GM23248 (cell line): ENCODE measurements at regions not wholly inside any gene's neighbourhood (a gene's known extent, or its start where the extent isn't known, plus 50 kb on each side); places are given as distances from the start of the nearest gene placed in this dataset.

Source experiments
- DNase-seq: peaks from one replicate; pipeline ENCODE4 v3.0.0-alpha.2; 2015
- H2AFZ ChIP-seq: fragments of 200-600 bp; sonication (generic); 2 replicates; pipeline ENCODE4 v1.6.1; 2016; ENCODE audit warnings: antibody characterized with exemption
- H3F3A ChIP-seq: fragments of 200-600 bp; sonication (generic); 2 replicates; pipeline ENCODE4 v1.6.1; 2016; ENCODE audit warnings: mild to moderate bottlenecking, antibody characterized with exemption, mixed run types; ENCODE audit not compliant: insufficient read depth
- H3K27ac ChIP-seq: fragments of 200-600 bp; sonication (generic); 2 replicates; pipeline ENCODE4 v1.5.1; 2016; ENCODE audit warnings: mild to moderate bottlenecking
- H3K27me3 ChIP-seq: fragments of 200-600 bp; sonication (generic); replicated peaks from 2 replicates; pipeline ENCODE4 v1.6.1; 2016; ENCODE audit warnings: mild to moderate bottlenecking; ENCODE audit not compliant: insufficient read depth
- H3K36me3 ChIP-seq: fragments of 200-600 bp; sonication (generic); 2 replicates; pipeline ENCODE4 v1.6.1; 2016; ENCODE audit warnings: low read depth, mild to moderate bottlenecking
- H3K4me1 ChIP-seq: fragments of 200-600 bp; sonication (generic); 2 replicates; pipeline ENCODE4 v1.6.1; 2016; ENCODE audit warnings: mild to moderate bottlenecking; ENCODE audit not compliant: insufficient read depth
- H3K4me2 ChIP-seq: fragments of 200-600 bp; sonication (generic); one replicate; pipeline ENCODE4 v1.6.1; 2016; ENCODE audit warnings: mild to moderate bottlenecking; ENCODE audit not compliant: unreplicated experiment
- H3K4me3 ChIP-seq: fragments of 200-600 bp; sonication (generic); 2 replicates; pipeline ENCODE4 v1.5.1; 2016; ENCODE audit warnings: mild to moderate bottlenecking
- H3K79me2 ChIP-seq: fragments of 200-600 bp; sonication (generic); 2 replicates; pipeline ENCODE4 v1.6.1; 2016; ENCODE audit warnings: mild to moderate bottlenecking; ENCODE audit not compliant: insufficient read depth
- H3K9ac ChIP-seq: fragments of 200-600 bp; sonication (generic); 2 replicates; pipeline ENCODE4 v1.6.1; 2016; ENCODE audit warnings: mild to moderate bottlenecking
- H3K9me2 ChIP-seq: fragments of 200-600 bp; sonication (generic); 2 replicates; pipeline ENCODE4 v1.6.1; 2016; ENCODE audit warnings: mixed run types, mild to moderate bottlenecking, moderate library complexity; ENCODE audit not compliant: insufficient read depth
- H3K9me3 ChIP-seq: fragments of 200-600 bp; sonication (generic); one replicate; pipeline ENCODE4 v1.6.1; 2017; ENCODE audit warnings: low read depth
- H4K20me1 ChIP-seq: fragments of 200-600 bp; sonication (generic); 2 replicates; pipeline ENCODE4 v1.6.0; 2016; ENCODE audit not compliant: insufficient read depth
- EZH2 ChIP-seq: fragments of 200-600 bp; sonication (generic); IDR thresholded peaks from 2 replicates; pipeline ENCODE4 v1.6.1; 2018; ENCODE audit warnings: antibody characterized with exemption, mild to moderate bottlenecking; ENCODE audit not compliant: insufficient read depth, poor library complexity, severe bottlenecking
- EZH2phosphoT487 ChIP-seq: fragments of 200-600 bp; sonication (generic); IDR thresholded peaks from 2 replicates; pipeline ENCODE4 v1.6.1; 2018; ENCODE audit warnings: antibody characterized with exemption, moderate library complexity, mild to moderate bottlenecking, low read depth; ENCODE audit not compliant: insufficient read depth
- WGBS, 2 experiments: methylation state at CpG; one replicate each; pipeline ENCODE4 v1.1.6; 2015 to 2017; ENCODE audit warnings: low lambda C conversion rate in 2 of 2, low coverage in 1 of 2; ENCODE audit errors: missing lambda C conversion rate in 2 of 2; 5-methylcytosine and 5-hydroxymethylcytosine counted together
- in situ Hi-C: fragments of 300-500 bp; cut with MboI; formaldehyde crosslinking; loops from 2 replicates; pipeline ENCODE4 v1.15.0; 2020

DNA sequence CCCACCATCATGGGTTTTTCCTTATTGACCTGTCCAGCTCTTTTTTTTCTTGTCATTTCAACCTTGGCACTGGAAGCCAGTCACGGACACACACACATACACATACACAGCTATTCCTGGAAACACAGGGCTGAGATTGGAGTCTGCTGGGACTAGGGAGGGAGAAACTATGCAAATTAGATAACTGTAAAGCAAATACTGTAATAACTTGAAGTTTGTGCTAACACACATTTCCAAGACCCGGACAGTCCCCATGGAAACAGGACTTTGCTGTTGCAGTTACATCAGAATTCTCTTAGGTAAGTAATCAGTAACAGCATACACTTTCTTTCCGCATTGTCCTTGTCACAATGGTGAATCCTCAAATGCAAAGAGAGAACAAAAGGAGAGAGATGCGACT lies 304.4 kb downstream of the KBTBD8 start:
- Histone ChIP-seq H3K9me2 (no peaks in the 10 kb centered on the region), H3F3A (no peaks in the 10 kb centered on the region), H3K4me1 (no peaks in the 10 kb centered on the region), H3K9ac (no peak overlapping the region), H3K9me3 (no peaks in the 10 kb centered on the region), H3K27ac (no peak overlapping the region), H3K4me3 (no peak overlapping the region), H2AFZ (no peak overlapping the region), H3K79me2 (no peaks in the 10 kb centered on the region), H4K20me1 (no peaks in the 10 kb centered on the region), H3K27me3 (no peaks in the 10 kb centered on the region), H3K36me3 (no peaks in the 10 kb centered on the region), H3K4me2 (no peak overlapping the region)
- 36 to 43% methylated on average over 4 of the region's 4 CpGs for WGBS, 2 experiments
- DNase-seq = no peak
- TF ChIP-seq EZH2 (no peak), EZH2phosphoT487 (no peak)
- in situ Hi-C loops = no loop called here

DNA sequence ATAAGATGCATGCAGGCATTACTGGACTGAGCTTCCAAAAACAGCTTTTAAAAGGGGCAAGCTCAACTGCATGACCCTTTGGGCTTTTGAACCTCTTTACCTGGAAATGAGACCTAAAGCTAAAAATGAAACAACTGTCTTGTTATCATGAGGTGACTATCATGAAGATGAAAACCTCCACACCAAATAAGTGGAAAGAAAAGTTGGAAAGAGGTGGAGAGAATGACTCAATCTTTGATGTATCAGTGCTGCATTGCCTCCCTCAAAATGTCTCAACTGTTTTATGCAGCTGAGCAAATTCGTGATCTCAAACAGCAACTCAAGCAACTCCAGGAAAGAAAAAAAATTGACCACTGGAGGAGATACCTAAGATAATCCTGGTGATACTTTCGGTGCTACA lies 307.1 kb downstream of the KBTBD8 start:
- Histone ChIP-seq H3K4me3 (no peak overlapping the region), H3F3A (no peaks in the 10 kb centered on the region), H3K27me3 (no peaks in the 10 kb centered on the region), H3K4me1 (no peaks in the 10 kb centered on the region), H3K9ac (no peak overlapping the region), H3K4me2 (no peak overlapping the region), H3K9me2 (no peaks in the 10 kb centered on the region), H3K27ac (no peak overlapping the region), H2AFZ (no peak overlapping the region), H3K79me2 (no peaks in the 10 kb centered on the region), H3K9me3 (no peaks in the 10 kb centered on the region), H3K36me3 (no peaks in the 10 kb centered on the region), H4K20me1 (no peaks in the 10 kb centered on the region)
- no peak for DNase-seq
- no peak for TF ChIP-seq EZH2
- TF ChIP-seq EZH2phosphoT487 = no peak
- in situ Hi-C loops = no loop called here
- 15 to 26% methylated on average over 2 of the region's 2 CpGs for WGBS, 2 experiments

- no peak overlapping the region for H3K9ac ChIP-seq
- H3F3A ChIP-seq = no peaks in the 10 kb centered on the region
- no peak overlapping the region for H3K4me2 ChIP-seq
- no peaks in the 10 kb centered on the region for H3K27me3 ChIP-seq
- TF ChIP-seq EZH2phosphoT487 (no peak), EZH2 (no peak)
- H3K36me3 ChIP-seq = no peaks in the 10 kb centered on the region
- 9% methylated on average over 2 of the region's 2 CpGs for WGBS, 2 experiments
- in situ Hi-C loops = no loop called here
- DNase-seq = no peak
- H3K27ac ChIP-seq = no peak overlapping the region
- H3K9me3 ChIP-seq = no peaks in the 10 kb centered on the region
- no peak overlapping the region for H2AFZ ChIP-seq
- no peaks in the 10 kb centered on the region for H3K9me2 ChIP-seq
- H3K4me1 ChIP-seq = no peaks in the 10 kb centered on the region
- no peaks in the 10 kb centered on the region for H4K20me1 ChIP-seq
- H3K79me2 ChIP-seq = no peaks in the 10 kb centered on the region
- H3K4me3 ChIP-seq = no peak overlapping the region
Measured at GRCh38 chr3:67305922-67306321, 307.8 kb downstream of the KBTBD8 start.

GRCh38 chr3:67311440-67311839 lies 313.3 kb downstream of the KBTBD8 start:
- no peak for DNase-seq
- H3F3A ChIP-seq = no peaks in the 10 kb centered on the region
- H3K79me2 ChIP-seq = no peaks in the 10 kb centered on the region
- H3K9me3 ChIP-seq = no peaks in the 10 kb centered on the region
- H3K27me3 ChIP-seq = no peaks in the 10 kb centered on the region
- in situ Hi-C loops = no loop called here
- no peak overlapping the region for H2AFZ ChIP-seq
- no peak overlapping the region for H3K4me2 ChIP-seq
- H3K4me1 ChIP-seq = no peaks in the 10 kb centered on the region
- H4K20me1 ChIP-seq = no peaks in the 10 kb centered on the region; the same call in 1 of the 2 replicates
- H3K9ac ChIP-seq = no peak overlapping the region
- WGBS, 2 experiments = 35 to 42% methylated on average over 4 of the region's 4 CpGs
- H3K4me3 ChIP-seq = no peak overlapping the region
- no peaks in the 10 kb centered on the region for H3K36me3 ChIP-seq
- TF ChIP-seq EZH2 (no peak), EZH2phosphoT487 (no peak)
- H3K27ac ChIP-seq = no peak overlapping the region
- H3K9me2 ChIP-seq = no peaks in the 10 kb centered on the region

- in situ Hi-C loops = no loop called here
Measured at GRCh38 chr3:67312155-67312554, 314.0 kb downstream of the KBTBD8 start.

More at GRCh38 chr3:67312155-67312554, 314.0 kb downstream of the KBTBD8 start:
- Histone ChIP-seq H3K9me3 (no peaks in the 10 kb centered on the region), H3K4me3 (no peak overlapping the region), H3K36me3 (no peaks in the 10 kb centered on the region), H2AFZ (no peak overlapping the region), H4K20me1 (no peaks in the 10 kb centered on the region; the same call in 1 of the 2 replicates), H3K4me2 (no peak overlapping the region), H3K9ac (no peak overlapping the region), H3K79me2 (no peaks in the 10 kb centered on the region), H3K27me3 (no peaks in the 10 kb centered on the region), H3K9me2 (no peaks in the 10 kb centered on the region), H3F3A (no peaks in the 10 kb centered on the region), H3K4me1 (no peaks in the 10 kb centered on the region), H3K27ac (no peak overlapping the region)
- WGBS, 2 experiments = 12 to 16% methylated on average over 3 of the region's 3 CpGs
- TF ChIP-seq EZH2phosphoT487 (no peak), EZH2 (no peak)
- DNase-seq = no peak
